Testis (tissue), 2 donors: ENCODE measurements at regions not wholly inside any gene's neighbourhood (a gene's known extent, or its start where the extent isn't known, plus 50 kb on each side); places are given as distances from the start of the nearest gene placed in this dataset.

Experiments
- DNase-seq: peaks from one replicate; pipeline ENCODE4 v3.0.0-alpha.2; 2019
- H3K27ac ChIP-seq, 2 donors: fragments of 200-600 bp; sonication (generic); one replicate each; pipeline ENCODE4 v1.5.1; 2019
- H3K27me3 ChIP-seq: fragments of 200-600 bp; sonication (generic); one replicate; pipeline ENCODE4 v1.5.1; 2019
- H3K36me3 ChIP-seq: fragments of 200-600 bp; sonication (generic); one replicate; pipeline ENCODE4 v1.5.1; 2017; ENCODE audit warnings: low read depth; ENCODE audit errors: missing control alignments
- H3K4me1 ChIP-seq: fragments of 200-600 bp; sonication (generic); one replicate; pipeline ENCODE4 v1.5.1; 2019
- H3K4me3 ChIP-seq, 2 donors: fragments of 200-600 bp; sonication (generic); one replicate each; pipeline ENCODE4 v1.5.1; 2017 to 2019
- H3K9me3 ChIP-seq: fragments of 200-600 bp; sonication (generic); one replicate; pipeline ENCODE4 v1.5.1; 2017
- POLR2A ChIP-seq: fragments of 450-650 bp; IDR thresholded peaks from one replicate; pipeline ENCODE4 v1.6.1; 2017; ENCODE audit warnings: antibody characterized with exemption, mild to moderate bottlenecking, moderate library complexity
- WGBS, 2 donors: methylation state at CpG; one replicate each; pipeline ENCODE4 v1.1.5; 2018; 5-methylcytosine and 5-hydroxymethylcytosine counted together
- intact Hi-C: fragments of 100-400 bp; cut with DNase I; formaldehyde crosslinking; loops from one replicate; pipeline ENCODE4 v1.15.1; 2023; ENCODE audit warnings: low total_unique reads
- TF ChIP-seq, protein P1 (sequence below), 3 experiments: fragments of 450-650 bp in 2 of 3; fragments of 200-600 bp in 1 of 3; sonication (generic) in 1 of 3; IDR thresholded peaks; one replicate each; pipeline ENCODE4 v1.5.1; 2016 to 2019; ENCODE audit warnings: antibody characterized with exemption in 3 of 3, mild to moderate bottlenecking in 2 of 3, moderate library complexity in 1 of 3

DNA sequence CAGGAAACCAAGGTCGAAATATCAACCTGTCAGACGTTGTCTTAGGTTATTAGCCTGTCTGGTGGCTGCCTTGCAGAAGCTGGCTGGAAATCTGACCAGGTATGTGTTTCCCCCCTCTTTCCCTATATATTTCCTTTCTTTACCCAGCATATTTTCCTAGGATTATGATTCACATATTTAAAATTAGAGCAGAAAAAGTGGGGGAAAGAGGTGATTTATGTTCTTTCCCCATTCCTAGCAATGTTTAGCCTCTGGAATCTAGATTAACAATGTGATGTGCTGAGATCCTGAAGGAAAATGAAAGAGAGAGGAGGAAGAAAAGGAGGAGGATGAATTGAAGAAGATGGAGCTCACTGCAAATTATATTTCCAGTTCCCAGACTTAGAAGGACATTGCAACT is 421.4 kb upstream of the AUTS2 start:
- H3K9me3 ChIP-seq: no peaks in the 10 kb centered on the region
- intact Hi-C loops: no loop called here
- no peaks in the 10 kb centered on the region for H3K4me1 ChIP-seq
- no peak overlapping the region for H3K27ac ChIP-seq
- H3K4me3 ChIP-seq: no peak overlapping the region
- no peak for DNase-seq
- 80 to 97% methylated on average over 2 of the region's 2 CpGs for WGBS, 2 donors
- H3K27me3 ChIP-seq: no peaks in the 10 kb centered on the region
- no peaks in the 10 kb centered on the region for H3K36me3 ChIP-seq
- TF ChIP-seq POLR2A: no peak
- TF ChIP-seq, protein P1, sequence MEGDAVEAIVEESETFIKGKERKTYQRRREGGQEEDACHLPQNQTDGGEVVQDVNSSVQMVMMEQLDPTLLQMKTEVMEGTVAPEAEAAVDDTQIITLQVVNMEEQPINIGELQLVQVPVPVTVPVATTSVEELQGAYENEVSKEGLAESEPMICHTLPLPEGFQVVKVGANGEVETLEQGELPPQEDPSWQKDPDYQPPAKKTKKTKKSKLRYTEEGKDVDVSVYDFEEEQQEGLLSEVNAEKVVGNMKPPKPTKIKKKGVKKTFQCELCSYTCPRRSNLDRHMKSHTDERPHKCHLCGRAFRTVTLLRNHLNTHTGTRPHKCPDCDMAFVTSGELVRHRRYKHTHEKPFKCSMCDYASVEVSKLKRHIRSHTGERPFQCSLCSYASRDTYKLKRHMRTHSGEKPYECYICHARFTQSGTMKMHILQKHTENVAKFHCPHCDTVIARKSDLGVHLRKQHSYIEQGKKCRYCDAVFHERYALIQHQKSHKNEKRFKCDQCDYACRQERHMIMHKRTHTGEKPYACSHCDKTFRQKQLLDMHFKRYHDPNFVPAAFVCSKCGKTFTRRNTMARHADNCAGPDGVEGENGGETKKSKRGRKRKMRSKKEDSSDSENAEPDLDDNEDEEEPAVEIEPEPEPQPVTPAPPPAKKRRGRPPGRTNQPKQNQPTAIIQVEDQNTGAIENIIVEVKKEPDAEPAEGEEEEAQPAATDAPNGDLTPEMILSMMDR (IDR thresholded peaks at IDR 0.05): no peak

DNA sequence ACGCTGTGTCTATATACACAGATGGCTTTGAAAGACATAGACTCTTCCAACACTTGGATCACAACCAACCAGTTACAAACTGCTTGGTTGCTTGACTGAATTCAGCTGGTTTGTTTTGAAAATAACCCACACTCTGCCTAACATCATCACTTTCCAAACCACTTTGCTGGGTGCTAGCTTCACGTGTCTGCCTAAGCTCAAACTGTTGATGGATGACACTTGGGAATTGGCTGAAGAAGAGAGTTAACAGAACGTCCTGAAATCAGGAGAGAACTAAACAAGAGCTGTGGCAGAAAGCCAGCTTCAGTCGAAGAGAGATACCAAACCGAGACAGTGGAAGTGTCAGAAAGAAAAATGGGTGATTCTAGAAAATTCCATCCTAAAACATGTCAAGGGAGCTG is 420.8 kb upstream of the AUTS2 start:
- Histone ChIP-seq H3K4me3 (no peak overlapping the region), H3K9me3 (no peaks in the 10 kb centered on the region), H3K27me3 (no peaks in the 10 kb centered on the region), H3K36me3 (no peaks in the 10 kb centered on the region), H3K4me1 (no peaks in the 10 kb centered on the region), H3K27ac (no peak overlapping the region)
- TF ChIP-seq POLR2A: no peak
- TF ChIP-seq, protein P1 (IDR thresholded peaks at IDR 0.05): no peak
- DNase-seq: peak; percentile 60
- intact Hi-C loops: no loop called here
- 32 to 45% methylated on average over 5 of the region's 5 CpGs for WGBS, 2 donors

DNA sequence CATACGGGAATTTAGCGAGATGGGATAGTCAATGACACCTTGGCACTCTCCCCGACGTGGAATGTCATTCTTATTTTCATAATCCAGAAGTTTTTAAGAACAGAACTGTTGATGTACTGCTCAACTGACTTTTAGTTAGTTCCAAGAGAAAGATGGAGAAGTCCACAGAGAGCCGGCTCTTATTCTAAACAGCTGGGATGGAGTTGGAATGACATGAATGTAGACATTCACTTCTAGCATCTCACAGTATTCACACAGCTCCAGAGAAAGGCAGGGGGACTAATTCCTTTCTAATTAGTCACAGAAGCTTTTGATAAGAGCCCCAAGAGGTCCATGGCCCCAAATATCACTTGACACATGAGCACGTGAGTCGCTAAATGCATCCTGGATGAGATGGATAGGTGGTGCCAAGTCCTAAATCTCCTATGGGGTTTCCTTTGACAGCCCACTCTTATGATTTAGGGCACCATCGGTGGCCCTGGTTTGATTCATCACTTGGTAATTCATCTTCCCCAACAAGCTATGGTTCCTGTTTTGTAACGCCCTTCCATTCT is 420.3 kb upstream of the AUTS2 start:
- no peak for TF ChIP-seq POLR2A
- TF ChIP-seq, protein P1 (IDR thresholded peaks at IDR 0.05): no peak
- Histone ChIP-seq H3K4me1 (no peaks in the 10 kb centered on the region), H3K27ac (no peak overlapping the region), H3K27me3 (no peaks in the 10 kb centered on the region), H3K4me3 (no peak overlapping the region), H3K36me3 (no peaks in the 10 kb centered on the region), H3K9me3 (no peaks in the 10 kb centered on the region)
- intact Hi-C loops: no loop called here
- DNase-seq: no peak
- 63% methylated on average over 9 of the region's 9 CpGs for WGBS, 2 donors

DNA sequence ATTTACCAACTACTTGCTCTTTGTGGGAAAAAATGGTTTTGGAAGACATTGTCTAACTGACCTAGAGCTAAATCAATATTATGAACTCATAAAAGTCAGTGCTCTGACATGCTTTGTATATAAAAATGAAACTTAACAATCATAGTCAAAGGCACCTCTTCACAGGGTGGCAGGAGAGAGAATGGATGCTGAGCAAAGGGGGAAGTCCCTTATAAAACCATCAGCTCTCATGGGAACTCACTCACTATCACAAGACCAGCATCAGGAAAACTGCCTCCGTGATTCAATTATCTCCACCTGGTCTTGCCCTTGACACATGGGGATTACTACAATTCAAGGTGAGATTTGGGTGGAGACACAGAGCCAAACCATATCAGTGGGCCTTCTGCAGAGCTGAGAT is 417.6 kb upstream of the AUTS2 start:
- TF ChIP-seq POLR2A: no peak
- TF ChIP-seq, protein P1 (IDR thresholded peaks at IDR 0.05): no peak
- Histone ChIP-seq H3K4me1 (no peaks in the 10 kb centered on the region), H3K4me3 (no peak overlapping the region), H3K9me3 (no peaks in the 10 kb centered on the region), H3K27me3 (no peaks in the 10 kb centered on the region), H3K27ac (no peak overlapping the region), H3K36me3 (no peaks in the 10 kb centered on the region)
- intact Hi-C loops: no loop called here
- WGBS, 2 donors: 58 to 77% methylated on average over 1 of the region's 1 CpG
- no peak for DNase-seq

DNA sequence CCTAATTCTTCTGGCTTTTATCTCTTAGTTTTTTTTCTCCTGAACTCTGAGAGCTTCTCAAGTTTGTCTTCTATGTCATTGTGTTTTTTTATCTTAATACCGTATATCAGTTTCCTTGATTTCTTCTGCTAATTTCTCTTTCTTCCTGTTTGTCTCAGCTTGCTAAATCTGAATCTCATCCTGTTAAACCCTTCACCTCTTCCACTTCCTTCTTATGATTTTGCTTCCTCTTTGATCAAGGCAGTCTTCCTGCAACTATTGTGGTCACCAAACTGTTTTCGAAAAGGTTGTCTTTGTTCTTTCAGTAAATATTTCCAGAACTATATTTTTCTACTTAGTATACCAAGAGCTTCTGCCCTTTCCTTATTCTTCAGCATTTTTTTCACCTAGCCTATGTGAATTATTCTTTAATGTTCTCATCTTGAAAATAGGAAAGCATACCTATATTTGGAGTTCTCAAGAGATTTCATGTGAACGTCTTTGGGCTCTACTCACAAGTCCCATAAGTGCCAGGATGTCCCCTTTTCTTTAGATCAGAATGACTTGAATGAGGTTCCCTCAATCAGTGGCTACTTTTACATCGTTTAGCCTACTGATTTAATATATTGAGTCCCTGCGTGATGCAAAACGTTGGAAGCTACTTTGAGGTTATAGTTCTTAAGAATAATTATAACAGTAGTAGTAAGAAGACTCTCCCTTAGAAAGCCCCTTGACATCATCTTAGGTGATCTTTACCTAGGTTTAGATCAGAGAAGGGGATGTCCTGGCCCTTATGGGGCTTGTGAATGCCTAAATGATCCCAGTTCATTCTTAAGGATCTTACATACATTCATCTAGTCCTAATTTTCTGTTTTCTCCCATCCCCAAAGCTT is 415.4 kb upstream of the AUTS2 start:
- intact Hi-C loops: no loop called here

More for the DNA sequence above, 415.4 kb upstream of the AUTS2 start:
- Histone ChIP-seq H3K36me3 (no peaks in the 10 kb centered on the region), H3K4me1 (no peaks in the 10 kb centered on the region), H3K27ac (no peak overlapping the region), H3K4me3 (no peak overlapping the region), H3K9me3 (no peaks in the 10 kb centered on the region), H3K27me3 (no peaks in the 10 kb centered on the region)
- DNase-seq: no peak
- 85 to 88% methylated on average over 6 of the region's 6 CpGs for WGBS, 2 donors
- TF ChIP-seq, protein P1 (IDR thresholded peaks at IDR 0.05): no peak
- no peak for TF ChIP-seq POLR2A
